ENCODE measurements at regions not wholly inside any gene's neighbourhood (a gene's known extent, or its start where the extent isn't known, plus 50 kb on each side); places are given as distances from the start of the nearest gene placed in this dataset.

GRCh38 chr2:834233-834632 lies 116.4 kb upstream of the SNTG2 start:
- Histone ChIP-seq H3K4me1 (ENCODE audit: control insufficient read depth, low read depth, low read length) (no peaks in the 10 kb centered on the region), H3K27me3 (ENCODE audit: insufficient read depth, low read length, poor library complexity) (no peaks in the 10 kb centered on the region), H3K36me3 (ENCODE audit: control insufficient read depth, insufficient read depth, low read length) (no peaks in the 10 kb centered on the region), H3K79me2 (ENCODE audit: control insufficient read depth, insufficient read depth, low read length) (no peaks in the 10 kb centered on the region), H3K56ac (ENCODE audit: low read length) (no peak overlapping the region), H3K18ac (ENCODE audit: low read length) (no peak overlapping the region), H2AK5ac (ENCODE audit: low read length) (no peak overlapping the region), H3K27ac (ENCODE audit: low read depth, low read length) (no peak overlapping the region), H2BK120ac (ENCODE audit: low read depth, low read length) (no peak overlapping the region), H4K5ac (ENCODE audit: low read length) (no peak overlapping the region), H3K79me1 (ENCODE audit: low read length) (no peaks in the 10 kb centered on the region), H3K23ac (ENCODE audit: low read length) (no peak overlapping the region), H2BK15ac (replicated peaks; ENCODE audit: low read depth) (no peak overlapping the region), H4K8ac (ENCODE audit: low read depth, low read length) (no peak overlapping the region), H3K4me3 (ENCODE audit: low read length) (no peak overlapping the region), H3K4ac (ENCODE audit: low read depth, low read length) (no peak overlapping the region), H3K9ac (ENCODE audit: low read length) (no peak overlapping the region), H2BK5ac (ENCODE audit: low read length) (no peak overlapping the region), H3K4me2 (ENCODE audit: low read length) (no peak overlapping the region)
- WGBS (ENCODE audit: extremely low coverage, insufficient coverage, low lambda C conversion rate) = no CpG with 5 or more reads among the region's 10 CpGs
- DNase-seq = no peak

DNA sequence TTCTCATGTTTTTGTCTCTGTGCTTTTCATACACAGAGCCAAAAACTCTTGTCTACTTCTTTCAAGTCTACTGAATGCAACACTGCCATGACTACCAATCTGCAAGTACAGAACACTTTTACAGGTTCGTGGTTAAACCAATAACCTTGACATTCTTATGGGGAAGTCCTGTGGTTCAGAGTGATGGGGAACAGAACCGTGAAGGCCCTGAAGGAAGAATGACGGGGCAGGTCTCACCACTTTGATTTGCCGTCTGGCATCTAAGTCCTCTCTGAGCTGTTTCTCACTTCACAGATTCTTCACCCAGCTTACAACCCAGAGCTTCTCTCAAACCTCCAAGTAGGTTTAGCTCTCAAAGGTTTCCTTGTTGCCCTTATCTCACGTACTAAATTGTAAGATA lies 117.5 kb upstream of the SNTG2 start:
- no CpG with 5 or more reads among the region's 5 CpGs for WGBS (ENCODE audit: extremely low coverage, insufficient coverage, low lambda C conversion rate)
- no peak overlapping the region for H2AK5ac ChIP-seq (ENCODE audit: low read length)

DNA sequence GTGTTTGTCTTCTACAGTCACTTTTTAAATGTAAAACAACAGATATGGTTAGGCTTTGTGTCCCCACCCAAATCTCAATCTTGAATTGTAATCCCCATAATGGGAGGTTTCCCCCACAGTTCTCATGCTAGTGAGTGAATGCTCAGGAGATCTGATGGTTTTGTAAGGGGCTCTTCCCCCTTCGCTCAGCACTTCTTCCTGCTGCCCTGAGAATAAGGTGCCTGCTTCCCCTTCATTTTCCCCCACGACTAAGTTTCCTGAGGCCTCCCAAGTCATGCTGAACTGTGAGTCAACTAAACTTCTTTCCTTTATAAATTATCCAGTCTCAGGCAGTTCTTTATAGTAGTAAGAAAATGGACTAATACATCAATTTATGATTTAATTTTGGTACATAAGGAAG lies 118.0 kb upstream of the SNTG2 start:
- no peaks in the 10 kb centered on the region for H3K27me3 ChIP-seq (ENCODE audit: insufficient read depth, low read length, poor library complexity)
- H2BK5ac ChIP-seq (ENCODE audit: low read length) = no peak overlapping the region
- H3K23ac ChIP-seq (ENCODE audit: low read length) = no peak overlapping the region
- H3K79me2 ChIP-seq (ENCODE audit: control insufficient read depth, insufficient read depth, low read length) = no peaks in the 10 kb centered on the region
- no peak overlapping the region for H4K5ac ChIP-seq (ENCODE audit: low read length)
- no CpG with 5 or more reads among the region's 2 CpGs for WGBS (ENCODE audit: extremely low coverage, insufficient coverage, low lambda C conversion rate)
- no peak for DNase-seq
- no peak overlapping the region for H2BK120ac ChIP-seq (ENCODE audit: low read depth, low read length)
- H2BK15ac ChIP-seq (replicated peaks; ENCODE audit: low read depth) = no peak overlapping the region
- no peak overlapping the region for H3K56ac ChIP-seq (ENCODE audit: low read length)
- no peak overlapping the region for H3K27ac ChIP-seq (ENCODE audit: low read depth, low read length)
- H3K4me1 ChIP-seq (ENCODE audit: control insufficient read depth, low read depth, low read length) = no peaks in the 10 kb centered on the region
- H4K8ac ChIP-seq (ENCODE audit: low read depth, low read length) = no peak overlapping the region
- no peaks in the 10 kb centered on the region for H3K79me1 ChIP-seq (ENCODE audit: low read length)
- H3K4me3 ChIP-seq (ENCODE audit: low read length) = no peak overlapping the region
- no peak overlapping the region for H3K4me2 ChIP-seq (ENCODE audit: low read length)
- H2AK5ac ChIP-seq (ENCODE audit: low read length) = no peak overlapping the region
- no peaks in the 10 kb centered on the region for H3K36me3 ChIP-seq (ENCODE audit: control insufficient read depth, insufficient read depth, low read length)
- no peak overlapping the region for H3K18ac ChIP-seq (ENCODE audit: low read length)
- H3K4ac ChIP-seq (ENCODE audit: low read depth, low read length) = no peak overlapping the region
- no peak overlapping the region for H3K9ac ChIP-seq (ENCODE audit: low read length)

More for the DNA sequence above, 117.5 kb upstream of the SNTG2 start:
- Histone ChIP-seq H2BK5ac (ENCODE audit: low read length) (no peak overlapping the region), H3K4ac (ENCODE audit: low read depth, low read length) (no peak overlapping the region), H3K4me2 (ENCODE audit: low read length) (no peak overlapping the region), H2BK15ac (replicated peaks; ENCODE audit: low read depth) (no peak overlapping the region), H4K5ac (ENCODE audit: low read length) (no peak overlapping the region), H3K36me3 (ENCODE audit: control insufficient read depth, insufficient read depth, low read length) (no peaks in the 10 kb centered on the region), H2BK120ac (ENCODE audit: low read depth, low read length) (no peak overlapping the region), H3K9ac (ENCODE audit: low read length) (no peak overlapping the region), H4K8ac (ENCODE audit: low read depth, low read length) (no peak overlapping the region), H3K4me3 (ENCODE audit: low read length) (no peak overlapping the region), H3K4me1 (ENCODE audit: control insufficient read depth, low read depth, low read length) (no peaks in the 10 kb centered on the region), H3K23ac (ENCODE audit: low read length) (no peak overlapping the region), H3K27me3 (ENCODE audit: insufficient read depth, low read length, poor library complexity) (no peaks in the 10 kb centered on the region), H3K56ac (ENCODE audit: low read length) (no peak overlapping the region), H3K79me1 (ENCODE audit: low read length) (no peaks in the 10 kb centered on the region), H3K79me2 (ENCODE audit: control insufficient read depth, insufficient read depth, low read length) (no peaks in the 10 kb centered on the region), H3K27ac (ENCODE audit: low read depth, low read length) (no peak overlapping the region), H3K18ac (ENCODE audit: low read length) (no peak overlapping the region)
- DNase-seq = no peak

DNA sequence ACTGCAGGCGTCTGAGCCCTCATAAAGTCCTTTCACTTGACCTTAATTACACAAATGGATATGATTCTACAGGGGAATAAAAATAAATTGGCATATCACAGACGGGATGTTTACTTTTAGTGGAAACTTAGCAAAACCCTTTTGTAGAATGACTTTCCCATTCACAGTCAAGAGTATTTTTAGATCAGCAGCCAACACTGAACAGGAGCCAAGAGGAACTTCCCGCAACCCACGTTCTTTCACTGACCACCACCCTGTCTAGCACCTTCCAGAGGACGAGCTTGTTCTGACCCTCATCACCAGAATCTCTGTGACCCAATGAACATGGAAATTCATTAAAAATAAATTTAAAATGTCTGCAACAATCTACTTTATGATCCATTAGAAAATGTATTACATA lies 119.0 kb upstream of the SNTG2 start:
- Histone ChIP-seq H3K27me3 (ENCODE audit: insufficient read depth, low read length, poor library complexity) (no peaks in the 10 kb centered on the region), H3K4me1 (ENCODE audit: control insufficient read depth, low read depth, low read length) (no peaks in the 10 kb centered on the region), H3K23ac (ENCODE audit: low read length) (no peak overlapping the region), H2BK5ac (ENCODE audit: low read length) (no peak overlapping the region), H3K27ac (ENCODE audit: low read depth, low read length) (no peak overlapping the region), H4K5ac (ENCODE audit: low read length) (no peak overlapping the region), H3K4me3 (ENCODE audit: low read length) (no peak overlapping the region), H3K79me1 (ENCODE audit: low read length) (no peaks in the 10 kb centered on the region), H3K36me3 (ENCODE audit: control insufficient read depth, insufficient read depth, low read length) (no peaks in the 10 kb centered on the region), H2BK120ac (ENCODE audit: low read depth, low read length) (no peak overlapping the region), H3K56ac (ENCODE audit: low read length) (no peak overlapping the region), H2BK15ac (replicated peaks; ENCODE audit: low read depth) (no peak overlapping the region), H4K8ac (ENCODE audit: low read depth, low read length) (no peak overlapping the region), H2AK5ac (ENCODE audit: low read length) (no peak overlapping the region), H3K9ac (ENCODE audit: low read length) (no peak overlapping the region), H3K4me2 (ENCODE audit: low read length) (no peak overlapping the region), H3K79me2 (ENCODE audit: control insufficient read depth, insufficient read depth, low read length) (no peaks in the 10 kb centered on the region), H3K4ac (ENCODE audit: low read depth, low read length) (no peak overlapping the region), H3K18ac (ENCODE audit: low read length) (no peak overlapping the region)
- WGBS (ENCODE audit: extremely low coverage, insufficient coverage, low lambda C conversion rate) = no CpG with 5 or more reads among the region's 5 CpGs
- DNase-seq = no peak

- Histone ChIP-seq H4K5ac (ENCODE audit: low read length) (no peak overlapping the region), H3K27me3 (ENCODE audit: insufficient read depth, low read length, poor library complexity) (no peaks in the 10 kb centered on the region), H3K36me3 (ENCODE audit: control insufficient read depth, insufficient read depth, low read length) (no peaks in the 10 kb centered on the region), H2BK15ac (replicated peaks; ENCODE audit: low read depth) (no peak overlapping the region), H4K8ac (ENCODE audit: low read depth, low read length) (no peak overlapping the region), H3K4me1 (ENCODE audit: control insufficient read depth, low read depth, low read length) (no peaks in the 10 kb centered on the region), H3K18ac (ENCODE audit: low read length) (no peak overlapping the region), H2BK5ac (ENCODE audit: low read length) (no peak overlapping the region), H3K9ac (ENCODE audit: low read length) (no peak overlapping the region), H3K27ac (ENCODE audit: low read depth, low read length) (no peak overlapping the region), H3K4me2 (ENCODE audit: low read length) (no peak overlapping the region), H3K79me1 (ENCODE audit: low read length) (no peaks in the 10 kb centered on the region), H3K79me2 (ENCODE audit: control insufficient read depth, insufficient read depth, low read length) (no peaks in the 10 kb centered on the region), H3K23ac (ENCODE audit: low read length) (no peak overlapping the region), H3K56ac (ENCODE audit: low read length) (no peak overlapping the region), H2AK5ac (ENCODE audit: low read length) (no peak overlapping the region), H2BK120ac (ENCODE audit: low read depth, low read length) (no peak overlapping the region), H3K4ac (ENCODE audit: low read depth, low read length) (no peak overlapping the region), H3K4me3 (ENCODE audit: low read length) (no peak overlapping the region)
- WGBS (ENCODE audit: extremely low coverage, insufficient coverage, low lambda C conversion rate) = no CpG with 5 or more reads among the region's 8 CpGs
- DNase-seq = no peak
Observed at GRCh38 chr2:831225-831536, 119.5 kb upstream of the SNTG2 start.

GRCh38 chr2:830419-831224 lies 120.0 kb upstream of the SNTG2 start:
- Histone ChIP-seq H3K27ac (ENCODE audit: low read depth, low read length) (no peak overlapping the region), H3K4me2 (ENCODE audit: low read length) (no peak overlapping the region), H4K5ac (ENCODE audit: low read length) (no peak overlapping the region), H2BK120ac (ENCODE audit: low read depth, low read length) (no peak overlapping the region), H2BK15ac (replicated peaks; ENCODE audit: low read depth) (no peak overlapping the region), H2BK5ac (ENCODE audit: low read length) (no peak overlapping the region), H3K27me3 (ENCODE audit: insufficient read depth, low read length, poor library complexity) (no peaks in the 10 kb centered on the region), H3K79me1 (ENCODE audit: low read length) (no peaks in the 10 kb centered on the region), H3K79me2 (ENCODE audit: control insufficient read depth, insufficient read depth, low read length) (no peaks in the 10 kb centered on the region), H3K56ac (ENCODE audit: low read length) (no peak overlapping the region), H3K23ac (ENCODE audit: low read length) (no peak overlapping the region), H4K8ac (ENCODE audit: low read depth, low read length) (no peak overlapping the region), H3K4me3 (ENCODE audit: low read length) (no peak overlapping the region), H3K36me3 (ENCODE audit: control insufficient read depth, insufficient read depth, low read length) (no peaks in the 10 kb centered on the region), H3K4me1 (ENCODE audit: control insufficient read depth, low read depth, low read length) (no peaks in the 10 kb centered on the region), H3K4ac (ENCODE audit: low read depth, low read length) (no peak overlapping the region), H3K9ac (ENCODE audit: low read length) (no peak overlapping the region), H2AK5ac (ENCODE audit: low read length) (no peak overlapping the region), H3K18ac (ENCODE audit: low read length) (no peak overlapping the region)
- DNase-seq = no peak
- WGBS (ENCODE audit: extremely low coverage, insufficient coverage, low lambda C conversion rate) = no CpG with 5 or more reads among the region's 10 CpGs
